H1 (cell line): ENCODE measurements at regions not wholly inside any gene's neighbourhood (a gene's known extent, or its start where the extent isn't known, plus 50 kb on each side); places are given as distances from the start of the nearest gene placed in this dataset.
"Not testable (repeated sequence)": the region's sequence is repeated elsewhere in the genome, so short reads cannot be mapped to it uniquely, and the experiment has no call there.

Source experiments
- CTCF ChIA-PET: fragments of 300-600 bp; sonication (Branson Sonifier 250); formaldehyde crosslinking; loops from one replicate; lab custom pipeline; 2021; ENCODE audit not compliant: partially characterized antibody; lab: Charles Lee
- POLR2A ChIA-PET: fragments of 300-600 bp; sonication (Branson Sonifier 250); formaldehyde crosslinking; loops from one replicate; lab custom pipeline; 2021; ENCODE audit warnings: inconsistent platforms; ENCODE audit not compliant: partially characterized antibody; lab: Charles Lee
- DNase-seq, 2 experiments: peaks; one replicate each; pipeline versions ENCODE4 v3.0.0 to v3.0.0-alpha.2; 2010 to 2022; ENCODE audit warnings: low spot score in 2 of 2, low read depth in 1 of 2, mixed read lengths in 1 of 2
- FAIRE-seq: peaks from 2 replicates; lab custom pipeline; 2011; peaks lifted over from hg19 to GRCh38; lab: Jason Lieb, UNC
- H2AFZ ChIP-seq: 2 replicates; pipeline ENCODE4 v1.8.1; 2012; ENCODE audit warnings: low read length, inconsistent platforms
- H2AK5ac ChIP-seq: 2 replicates; pipeline ENCODE4 v1.6.1; 2013; ENCODE audit warnings: low read depth, low read length
- H2BK120ac ChIP-seq: replicated peaks from 2 replicates; pipeline ENCODE3; 2013; ENCODE audit warnings: low read depth, low read length, inconsistent platforms
- H2BK12ac ChIP-seq: 2 replicates; pipeline ENCODE4 v1.6.1; 2013; ENCODE audit warnings: low read depth, low read length
- H2BK15ac ChIP-seq: 2 replicates; pipeline ENCODE4 v1.6.1; 2013; ENCODE audit warnings: low read length
- H2BK20ac ChIP-seq: 2 replicates; pipeline ENCODE4 v1.6.1; 2013; ENCODE audit warnings: low read length
- H2BK5ac ChIP-seq: 2 replicates; pipeline ENCODE4 v1.6.1; 2013; ENCODE audit warnings: low read depth, low read length
- H3K14ac ChIP-seq: 2 replicates; pipeline ENCODE4 v1.6.1; 2013; ENCODE audit warnings: inconsistent platforms; ENCODE audit not compliant: insufficient read length
- H3K18ac ChIP-seq: 2 replicates; pipeline ENCODE4 v1.6.1; 2013; ENCODE audit warnings: low read length; ENCODE audit errors: extremely low read depth
- H3K23ac ChIP-seq: 2 replicates; pipeline ENCODE4 v1.6.1; 2013; ENCODE audit warnings: inconsistent platforms; ENCODE audit not compliant: insufficient read length
- H3K23me2 ChIP-seq: 2 replicates; pipeline ENCODE4 v1.6.1; 2013; ENCODE audit warnings: low read depth, low read length
- H3K27ac ChIP-seq: 2 replicates; pipeline ENCODE4 v1.6.1; 2011; ENCODE audit warnings: low read depth, low read length, inconsistent platforms
- H3K27me3 ChIP-seq, 4 experiments: replicated peaks in 1 of 4; 1 replicate in 1 of 4; 2 replicates in 3 of 4; pipeline versions ENCODE4 v1.6.1 to v1.8.1; 2011 to 2013; ENCODE audit warnings: low read length in 3 of 4, mild to moderate bottlenecking in 3 of 4, inconsistent platforms in 2 of 4, mixed read lengths in 2 of 4, moderate library complexity in 1 of 4; ENCODE audit not compliant: control insufficient read depth in 3 of 4, insufficient read depth in 3 of 4; ENCODE audit errors: extremely low read depth in 1 of 4
- H3K36me3 ChIP-seq, 4 experiments: 2 replicates each; pipeline versions ENCODE4 v1.6.1 to v1.8.1; 2011 to 2013; ENCODE audit warnings: mild to moderate bottlenecking in 4 of 4, low read length in 3 of 4, moderate library complexity in 2 of 4, control low read depth in 1 of 4, inconsistent platforms in 1 of 4; ENCODE audit not compliant: insufficient read depth in 4 of 4, control insufficient read depth in 2 of 4
- H3K4ac ChIP-seq: replicated peaks from 2 replicates; pipeline ENCODE3; 2013; ENCODE audit warnings: low read length, low read depth, mixed read lengths, inconsistent platforms; ENCODE audit not compliant: insufficient read length
- H3K4me1 ChIP-seq, 4 experiments: replicated peaks in 1 of 4; 1 replicate in 1 of 4; 2 replicates in 3 of 4; pipeline versions ENCODE4 v1.6.1 to v1.8.1; 2011 to 2013; ENCODE audit warnings: low read length in 3 of 4, inconsistent platforms in 2 of 4, mixed read lengths in 1 of 4; ENCODE audit not compliant: insufficient read depth in 4 of 4, control insufficient read depth in 3 of 4
- H3K4me2 ChIP-seq, 2 experiments: 2 replicates each; pipeline versions ENCODE4 v1.6.1 to v1.8.1; 2011 to 2013; ENCODE audit warnings: low read depth in 2 of 2, low read length in 2 of 2, control low read depth in 1 of 2, inconsistent platforms in 1 of 2, mild to moderate bottlenecking in 1 of 2; ENCODE audit not compliant: insufficient read depth in 1 of 2
- H3K4me3 ChIP-seq, 4 experiments: fragments of 200-600, 300-600 bp in 1 of 4; sonication (generic), shearing (Covaris generic), sonication (Bioruptor Twin) in 1 of 4; 2 replicates each; pipeline versions ENCODE4 v1.5.1 to v1.8.1; 2011 to 2016; ENCODE audit warnings: low read length in 4 of 4, low read depth in 3 of 4, control low read depth in 2 of 4, inconsistent platforms in 2 of 4, mild to moderate bottlenecking in 2 of 4, mixed read lengths in 1 of 4, moderate library complexity in 1 of 4; ENCODE audit not compliant: insufficient read depth in 2 of 4; ENCODE audit errors: extremely low read depth in 1 of 4
- H3K56ac ChIP-seq: replicated peaks from 2 replicates; pipeline ENCODE3; 2013; ENCODE audit warnings: low read depth, mild to moderate bottlenecking, mixed read lengths, low read length, inconsistent platforms; ENCODE audit not compliant: insufficient read length
- H3K79me1 ChIP-seq: 2 replicates; pipeline ENCODE4 v1.6.1; 2013; ENCODE audit warnings: low read depth, low read length, control low read depth
- H3K79me2 ChIP-seq, 2 experiments: 2 replicates each; pipeline versions ENCODE4 v1.6.1 to v1.8.1; 2012 to 2013; ENCODE audit warnings: low read length in 2 of 2, mild to moderate bottlenecking in 2 of 2, inconsistent platforms in 1 of 2; ENCODE audit not compliant: insufficient read depth in 2 of 2, control insufficient read depth in 1 of 2
- H3K9ac ChIP-seq, 4 experiments: replicated peaks in 1 of 4; 1 replicate in 1 of 4; 2 replicates in 3 of 4; pipeline versions ENCODE4 v1.6.1 to v1.8.1; 2011 to 2013; ENCODE audit warnings: low read depth in 3 of 4, low read length in 3 of 4, control low read depth in 2 of 4, mild to moderate bottlenecking in 2 of 4, moderate library complexity in 2 of 4, inconsistent platforms in 1 of 4; ENCODE audit errors: extremely low read depth in 1 of 4
- H3K9me3 ChIP-seq, 2 experiments: 2 replicates each; pipeline versions ENCODE4 v1.6.1 to v1.8.1; 2012 to 2013; ENCODE audit warnings: mild to moderate bottlenecking in 2 of 2, moderate library complexity in 2 of 2, control low read depth in 1 of 2, inconsistent platforms in 1 of 2, low read depth in 1 of 2, low read length in 1 of 2, mixed read lengths in 1 of 2; ENCODE audit not compliant: insufficient read depth in 2 of 2
- H4K20me1 ChIP-seq, 2 experiments: replicated peaks in 1 of 2; 2 replicates each; pipeline versions ENCODE3 to v1.8.1; 2011 to 2013; ENCODE audit warnings: inconsistent platforms in 2 of 2, low read length in 2 of 2, mild to moderate bottlenecking in 1 of 2; ENCODE audit not compliant: insufficient read depth in 2 of 2, control insufficient read depth in 1 of 2
- H4K5ac ChIP-seq: 2 replicates; pipeline ENCODE4 v1.6.1; 2013; ENCODE audit warnings: low read length, low read depth, mixed read lengths, inconsistent platforms; ENCODE audit not compliant: insufficient read length
- H4K8ac ChIP-seq: 2 replicates; pipeline ENCODE4 v1.8.0; 2013; ENCODE audit warnings: mild to moderate bottlenecking, moderate library complexity, low read length, inconsistent platforms; ENCODE audit not compliant: insufficient read depth; ENCODE audit errors: extremely low read depth
- H4K91ac ChIP-seq: replicated peaks from 2 replicates; pipeline ENCODE3; 2013; ENCODE audit warnings: low read length, mixed read lengths, inconsistent platforms; ENCODE audit not compliant: insufficient read length
- EGR1 ChIP-seq: IDR thresholded peaks from 2 replicates; pipeline ENCODE4 v1.6.1; 2011; ENCODE audit warnings: low read depth, low read length, borderline replicate concordance
- GABPA ChIP-seq: IDR thresholded peaks from 2 replicates; pipeline ENCODE4 v1.6.1; 2011; ENCODE audit warnings: mild to moderate bottlenecking, low read length, moderate library complexity, borderline replicate concordance; ENCODE audit not compliant: insufficient read depth
- HDAC6 ChIP-seq: IDR thresholded peaks from one replicate; pipeline ENCODE4 v1.7.1; 2012; ENCODE audit warnings: low read depth, mild to moderate bottlenecking, inconsistent platforms, low read length, moderate library complexity
- KDM1A ChIP-seq: fragments of 200-600, 300-600 bp; sonication (generic); IDR thresholded peaks from 2 replicates; pipeline ENCODE4 v1.7.1; 2016; ENCODE audit warnings: mild to moderate bottlenecking, low read length, borderline replicate concordance
- NRF1 ChIP-seq: IDR thresholded peaks from 2 replicates; pipeline ENCODE4 v1.6.1; 2011; ENCODE audit warnings: mild to moderate bottlenecking, low read depth, low read length, improper control_type of control experiment
- SIN3A ChIP-seq, 2 experiments: IDR thresholded peaks in 1 of 2; conservative IDR thresholded peaks in 1 of 2; 2 replicates each; pipeline ENCODE4 v1.6.1; 2011 to 2012; ENCODE audit warnings: low read length in 2 of 2, improper control_type of control experiment in 1 of 2, low read depth in 1 of 2, mild to moderate bottlenecking in 1 of 2
- SIX5 ChIP-seq: IDR thresholded peaks from 2 replicates; pipeline ENCODE4 v1.6.1; 2011; ENCODE audit warnings: mild to moderate bottlenecking, low read depth, low read length
- SP4 ChIP-seq: IDR thresholded peaks from 2 replicates; pipeline ENCODE4 v1.6.1; 2012; ENCODE audit warnings: low read length, inconsistent platforms
- WGBS, 2 experiments: shearing (Covaris generic) in 1 of 2; methylation state at CpG; one replicate each; pipeline versions ENCODE4 v1.1.6 to v1.1.7; 2013 to 2015; ENCODE audit warnings: low lambda C conversion rate in 2 of 2, mixed read lengths in 2 of 2, inconsistent platforms in 1 of 2, low coverage in 1 of 2, missing lambda C conversion rate in 1 of 2; ENCODE audit not compliant: insufficient replicate concordance in 2 of 2, insufficient coverage in 1 of 2, insufficient read length in 1 of 2; ENCODE audit errors: extremely low coverage in 1 of 2, missing lambda C conversion rate in 1 of 2; 5-methylcytosine and 5-hydroxymethylcytosine counted together

GRCh38 chr3:153373606-153374005 is 211.6 kb downstream of the RAP2B start (continued):
- no peak for TF ChIP-seq SIN3A (conservative IDR thresholded peaks at IDR 0.05 in 1 of 2, IDR thresholded peaks at IDR 0.05 in 1 of 2; ENCODE audit: low read depth in 1 of 2, low read length in 2 of 2)
- TF ChIP-seq SP4: no peak
- no peak for TF ChIP-seq KDM1A
- no peak for TF ChIP-seq EGR1
- no peak for TF ChIP-seq GABPA
- TF ChIP-seq HDAC6: no peak
- TF ChIP-seq NRF1: no peak
- no peak for TF ChIP-seq SIX5
- TF ChIP-seq, all 59 proteins: peak for 0

GRCh38 chr3:153378366-153378765 is 216.3 kb downstream of the RAP2B start:
- POLR2A ChIA-PET, H3K18ac ChIP-seq, FAIRE-seq, H3K79me1 ChIP-seq, H2BK20ac ChIP-seq, H2BK15ac ChIP-seq, H4K20me1 ChIP-seq, H3K27ac ChIP-seq, H3K9me3 ChIP-seq, H3K4me2 ChIP-seq, H2AFZ ChIP-seq, H3K79me2 ChIP-seq, H3K23ac ChIP-seq, H3K23me2 ChIP-seq, H3K36me3 ChIP-seq, H3K4me1 ChIP-seq, DNase-seq, H2BK12ac ChIP-seq, H2BK120ac ChIP-seq, H4K91ac ChIP-seq, H3K56ac ChIP-seq, H3K14ac ChIP-seq, H2AK5ac ChIP-seq, H4K5ac ChIP-seq, H3K9ac ChIP-seq, H2BK5ac ChIP-seq, H3K4me3 ChIP-seq, H4K8ac ChIP-seq, H3K4ac ChIP-seq, H3K27me3 ChIP-seq: not testable (repeated sequence)
- WGBS, 2 experiments: no CpG with 5 or more reads among the region's 24 CpGs
- CTCF ChIA-PET: interaction anchor here (0.8 to 1.2 kb wide), 2 partner anchors 23 to 60 kb away, joined by 3 read pairs; no protein-coding TSS in a partner anchor
